SH-SY5Y (cell line): ENCODE measurements at regions not wholly inside any gene's neighbourhood (a gene's known extent, or its start where the extent isn't known, plus 50 kb on each side); places are given as distances from the start of the nearest gene placed in this dataset.

Source experiments
- GATA2 ChIP-seq: IDR thresholded peaks from 2 replicates; pipeline ENCODE4 v1.6.1; 2011; ENCODE audit warnings: mild to moderate bottlenecking, low read depth, low read length
- GATA3 ChIP-seq: IDR thresholded peaks from 2 replicates; pipeline ENCODE4 v1.6.1; 2011; ENCODE audit warnings: low read depth, mild to moderate bottlenecking, low read length, moderate library complexity

- no peak for TF ChIP-seq GATA2
- no peak for TF ChIP-seq GATA3
Observed at GRCh38 chr18:27577752-27578151, 392.6 kb upstream of the CHST9 start.
